Body of pancreas (tissue), 4 donors: ENCODE measurements at regions not wholly inside any gene's neighbourhood (a gene's known extent, or its start where the extent isn't known, plus 50 kb on each side); places are given as distances from the start of the nearest gene placed in this dataset.

ENCODE experiments used
- CTCF ChIP-seq, 7 experiments: fragments of 450-650 bp in 4 of 7; fragments of 200-600 bp in 3 of 7; sonication (generic) in 3 of 7; IDR thresholded peaks; one replicate each; pipeline ENCODE4 v1.5.1; 2016 to 2019; ENCODE audit warnings: antibody characterized with exemption in 7 of 7
- POLR2A ChIP-seq, 3 donors: fragments of 450-650 bp; IDR thresholded peaks; one replicate each; pipeline ENCODE4 v1.6.1; 2016; ENCODE audit warnings: antibody characterized with exemption in 3 of 3, mild to moderate bottlenecking in 2 of 3

GRCh38 chr11:15505155-15505554 lies 390.4 kb downstream of the INSC start:
- no peak for TF ChIP-seq CTCF (IDR thresholded peaks at IDR 0.05)
- no peak for TF ChIP-seq POLR2A (IDR thresholded peaks at IDR 0.05)
